ENCODE measurements at regions not wholly inside any gene's neighbourhood (a gene's known extent, or its start where the extent isn't known, plus 50 kb on each side); places are given as distances from the start of the nearest gene placed in this dataset.

GRCh38 chr15:77853910-77854309, 221.2 kb upstream of the LINGO1 start:
- Histone ChIP-seq H2BK120ac (ENCODE audit: low read depth, low read length) (no peak overlapping the region), H3K14ac (ENCODE audit: low read length in 2 of 2) (no peak overlapping the region), H2AFZ (ENCODE audit: low read depth, low read length) (no peak overlapping the region), H3K9me3 (ENCODE audit: control insufficient read depth, low read length) (peaks cover 20% of the 10 kb centered on the region), H3K36me3 (ENCODE audit: control insufficient read depth in 1 of 2, insufficient read depth in 2 of 2, low read depth in 1 of 2, low read length in 2 of 2) (no peaks in the 10 kb centered on the region), H4K8ac (ENCODE audit: low read length) (no peak overlapping the region), H3K4me1 (ENCODE audit: control insufficient read depth, insufficient read depth, low read depth, low read length) (peaks cover 19% of the 10 kb centered on the region), H2BK12ac (ENCODE audit: low read length in 2 of 2) (no peak overlapping the region), H4K91ac (ENCODE audit: low read length) (no peak overlapping the region), H3K27me3 (ENCODE audit: control insufficient read depth in 1 of 2, insufficient read depth in 1 of 2, low read length in 2 of 2) (peaks cover 34 to 87% of the 10 kb centered on the region in 2 experiments), H3K79me1 (replicated peaks; ENCODE audit: low read length, poor library complexity, severe bottlenecking) (no peaks in the 10 kb centered on the region), H3K27ac (ENCODE audit: low read length, poor library complexity, severe bottlenecking) (no peak overlapping the region), H2AK5ac (ENCODE audit: low read length, severe bottlenecking) (no peak overlapping the region), H3K4me3 (ENCODE audit: insufficient read depth in 1 of 2, low read depth in 1 of 2, low read length in 2 of 2) (no peak overlapping the region), H3K18ac (ENCODE audit: low read depth in 1 of 2, low read length in 2 of 2) (no peak overlapping the region), H3K4ac (ENCODE audit: low read depth in 1 of 2, low read length in 2 of 2) (no peak overlapping the region), H2BK5ac (ENCODE audit: low read depth, low read length, poor library complexity, severe bottlenecking) (no peak overlapping the region), H3K9ac (ENCODE audit: low read length) (no peak overlapping the region), H3K23ac (ENCODE audit: low read length in 2 of 2) (no peak overlapping the region), H2BK15ac (ENCODE audit: low read depth, poor library complexity, severe bottlenecking) (no peak overlapping the region), H3K4me2 (ENCODE audit: low read length, poor library complexity, severe bottlenecking) (no peak overlapping the region)
- no peak for DNase-seq
- 83% methylated on average over 6 of the region's 6 CpGs for WGBS

GRCh38 chr15:77853008-77853328, 220.3 kb upstream of the LINGO1 start:
- no peak overlapping the region for H2BK12ac ChIP-seq (ENCODE audit: low read length in 2 of 2)
- no peak overlapping the region for H3K9ac ChIP-seq (ENCODE audit: low read length)
- no peak overlapping the region for H4K91ac ChIP-seq (ENCODE audit: low read length)
- WGBS = 45% methylated on average over 7 of the region's 7 CpGs
- H3K4me2 ChIP-seq (ENCODE audit: low read length, poor library complexity, severe bottlenecking) = no peak overlapping the region
- no peaks in the 10 kb centered on the region for H3K79me1 ChIP-seq (replicated peaks; ENCODE audit: low read length, poor library complexity, severe bottlenecking)
- no peak for DNase-seq
- H2BK5ac ChIP-seq (ENCODE audit: low read depth, low read length, poor library complexity, severe bottlenecking) = no peak overlapping the region
- peak overlapping the region; percentile 65 for H2AK5ac ChIP-seq (ENCODE audit: low read length, severe bottlenecking)
- H3K23ac ChIP-seq (ENCODE audit: low read length in 2 of 2) = no peak overlapping the region
- no peak overlapping the region for H2BK15ac ChIP-seq (ENCODE audit: low read depth, poor library complexity, severe bottlenecking)
- H3K4ac ChIP-seq (ENCODE audit: low read depth in 1 of 2, low read length in 2 of 2) = no peak overlapping the region
- no peak overlapping the region for H3K18ac ChIP-seq (ENCODE audit: low read depth in 1 of 2, low read length in 2 of 2)
- H3K14ac ChIP-seq (ENCODE audit: low read length in 2 of 2) = no peak overlapping the region
- H3K36me3 ChIP-seq (ENCODE audit: control insufficient read depth in 1 of 2, insufficient read depth in 2 of 2, low read depth in 1 of 2, low read length in 2 of 2) = no peaks in the 10 kb centered on the region
- no peak overlapping the region for H3K27ac ChIP-seq (ENCODE audit: low read length, poor library complexity, severe bottlenecking)
- peaks cover 19% of the 10 kb centered on the region for H3K4me1 ChIP-seq (ENCODE audit: control insufficient read depth, insufficient read depth, low read depth, low read length)
- H2BK120ac ChIP-seq (ENCODE audit: low read depth, low read length) = no peak overlapping the region
- no peak overlapping the region for H4K8ac ChIP-seq (ENCODE audit: low read length)
- no peak overlapping the region for H2AFZ ChIP-seq (ENCODE audit: low read depth, low read length)
- peaks cover 24% of the 10 kb centered on the region for H3K9me3 ChIP-seq (ENCODE audit: control insufficient read depth, low read length)
- peaks cover 38 to 87% of the 10 kb centered on the region in 2 experiments for H3K27me3 ChIP-seq (ENCODE audit: control insufficient read depth in 1 of 2, insufficient read depth in 1 of 2, low read length in 2 of 2)
- no peak overlapping the region for H3K4me3 ChIP-seq (ENCODE audit: insufficient read depth in 1 of 2, low read depth in 1 of 2, low read length in 2 of 2)

- Histone ChIP-seq H3K4me1 (ENCODE audit: control insufficient read depth, insufficient read depth, low read depth, low read length) (peaks cover 19% of the 10 kb centered on the region), H3K9ac (ENCODE audit: low read length) (no peak overlapping the region), H2BK12ac (ENCODE audit: low read length in 2 of 2) (no peak overlapping the region), H3K4me2 (ENCODE audit: low read length, poor library complexity, severe bottlenecking) (no peak overlapping the region), H3K4me3 (ENCODE audit: insufficient read depth in 1 of 2, low read depth in 1 of 2, low read length in 2 of 2) (no peak overlapping the region), H2BK120ac (ENCODE audit: low read depth, low read length) (no peak overlapping the region), H3K23ac (ENCODE audit: low read length in 2 of 2) (no peak overlapping the region), H4K91ac (ENCODE audit: low read length) (no peak overlapping the region), H3K27ac (ENCODE audit: low read length, poor library complexity, severe bottlenecking) (no peak overlapping the region), H3K36me3 (ENCODE audit: control insufficient read depth in 1 of 2, insufficient read depth in 2 of 2, low read depth in 1 of 2, low read length in 2 of 2) (no peaks in the 10 kb centered on the region), H2BK15ac (ENCODE audit: low read depth, poor library complexity, severe bottlenecking) (no peak overlapping the region), H2AFZ (ENCODE audit: low read depth, low read length) (no peak overlapping the region), H3K9me3 (ENCODE audit: control insufficient read depth, low read length) (peaks cover 24% of the 10 kb centered on the region), H2AK5ac (ENCODE audit: low read length, severe bottlenecking) (peak overlapping the region; percentile 65), H3K27me3 (ENCODE audit: control insufficient read depth in 1 of 2, insufficient read depth in 1 of 2, low read length in 2 of 2) (peaks cover 38 to 87% of the 10 kb centered on the region in 2 experiments), H3K18ac (ENCODE audit: low read depth in 1 of 2, low read length in 2 of 2) (no peak overlapping the region), H3K14ac (ENCODE audit: low read length in 2 of 2) (no peak overlapping the region), H4K8ac (ENCODE audit: low read length) (no peak overlapping the region), H2BK5ac (ENCODE audit: low read depth, low read length, poor library complexity, severe bottlenecking) (no peak overlapping the region), H3K79me1 (replicated peaks; ENCODE audit: low read length, poor library complexity, severe bottlenecking) (no peaks in the 10 kb centered on the region), H3K4ac (ENCODE audit: low read depth in 1 of 2, low read length in 2 of 2) (no peak overlapping the region)
- DNase-seq = no peak
- 73% methylated on average over 23 of the region's 23 CpGs for WGBS
Measured at GRCh38 chr15:77852241-77853007, 219.7 kb upstream of the LINGO1 start.

GRCh38 chr15:77851691-77852090, 219.0 kb upstream of the LINGO1 start:
- Histone ChIP-seq H3K18ac (ENCODE audit: low read depth in 1 of 2, low read length in 2 of 2) (no peak overlapping the region), H2AFZ (ENCODE audit: low read depth, low read length) (no peak overlapping the region), H3K9me3 (ENCODE audit: control insufficient read depth, low read length) (peaks cover 24% of the 10 kb centered on the region), H2BK120ac (ENCODE audit: low read depth, low read length) (no peak overlapping the region), H4K8ac (ENCODE audit: low read length) (no peak overlapping the region), H2BK12ac (ENCODE audit: low read length in 2 of 2) (no peak overlapping the region), H2BK15ac (ENCODE audit: low read depth, poor library complexity, severe bottlenecking) (no peak overlapping the region), H4K91ac (ENCODE audit: low read length) (no peak overlapping the region), H3K23ac (ENCODE audit: low read length in 2 of 2) (no peak overlapping the region), H3K4me2 (ENCODE audit: low read length, poor library complexity, severe bottlenecking) (peak overlapping the region; percentile 43), H3K27me3 (ENCODE audit: control insufficient read depth in 1 of 2, insufficient read depth in 1 of 2, low read length in 2 of 2) (peaks cover 32 to 87% of the 10 kb centered on the region in 2 experiments), H3K27ac (ENCODE audit: low read length, poor library complexity, severe bottlenecking) (peak overlapping the region; percentile 59), H3K9ac (ENCODE audit: low read length) (no peak overlapping the region), H3K4ac (ENCODE audit: low read depth in 1 of 2, low read length in 2 of 2) (no peak overlapping the region), H3K79me1 (replicated peaks; ENCODE audit: low read length, poor library complexity, severe bottlenecking) (no peaks in the 10 kb centered on the region), H3K4me3 (ENCODE audit: insufficient read depth in 1 of 2, low read depth in 1 of 2, low read length in 2 of 2) (no peak overlapping the region), H2BK5ac (ENCODE audit: low read depth, low read length, poor library complexity, severe bottlenecking) (no peak overlapping the region), H2AK5ac (ENCODE audit: low read length, severe bottlenecking) (no peak overlapping the region), H3K36me3 (ENCODE audit: control insufficient read depth in 1 of 2, insufficient read depth in 2 of 2, low read depth in 1 of 2, low read length in 2 of 2) (no peaks in the 10 kb centered on the region), H3K14ac (ENCODE audit: low read length in 2 of 2) (no peak overlapping the region), H3K4me1 (ENCODE audit: control insufficient read depth, insufficient read depth, low read depth, low read length) (peaks cover 19% of the 10 kb centered on the region)
- WGBS = 87% methylated on average over 6 of the region's 6 CpGs
- DNase-seq = no peak
